ENCODE measurements at regions not wholly inside any gene's neighbourhood (a gene's known extent, or its start where the extent isn't known, plus 50 kb on each side); places are given as distances from the start of the nearest gene placed in this dataset.

DNA sequence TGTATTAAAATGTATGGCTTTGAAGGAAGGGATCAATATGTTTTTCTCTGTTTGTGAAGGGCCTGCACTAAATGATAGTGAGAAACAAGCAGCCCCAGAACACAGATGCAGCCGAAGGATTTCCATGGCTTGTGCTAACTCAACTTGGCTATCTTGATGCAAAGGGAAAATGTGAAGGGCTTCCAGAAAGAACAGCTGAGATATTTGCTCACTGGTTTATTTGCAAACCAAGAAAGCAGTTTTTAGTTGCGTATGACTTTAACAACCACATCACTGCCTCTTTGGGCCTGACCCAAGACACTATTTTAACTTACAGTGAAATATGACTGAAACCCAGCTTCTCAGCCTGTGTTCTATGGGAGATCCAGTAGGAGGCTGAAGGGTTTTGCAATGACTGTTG lies 369.9 kb downstream of the SETD4 start:
- TF ChIP-seq, protein P1, sequence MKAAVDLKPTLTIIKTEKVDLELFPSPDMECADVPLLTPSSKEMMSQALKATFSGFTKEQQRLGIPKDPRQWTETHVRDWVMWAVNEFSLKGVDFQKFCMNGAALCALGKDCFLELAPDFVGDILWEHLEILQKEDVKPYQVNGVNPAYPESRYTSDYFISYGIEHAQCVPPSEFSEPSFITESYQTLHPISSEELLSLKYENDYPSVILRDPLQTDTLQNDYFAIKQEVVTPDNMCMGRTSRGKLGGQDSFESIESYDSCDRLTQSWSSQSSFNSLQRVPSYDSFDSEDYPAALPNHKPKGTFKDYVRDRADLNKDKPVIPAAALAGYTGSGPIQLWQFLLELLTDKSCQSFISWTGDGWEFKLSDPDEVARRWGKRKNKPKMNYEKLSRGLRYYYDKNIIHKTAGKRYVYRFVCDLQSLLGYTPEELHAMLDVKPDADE (CRISPR knock-in tag; IDR thresholded peaks at IDR 0.05) = no peak
- TF ChIP-seq POLR2AphosphoS5 (IDR thresholded peaks at IDR 0.05; ENCODE audit: low read depth, low read length) = no peak
- no peak for TF ChIP-seq EP300 (IDR thresholded peaks at IDR 0.05; ENCODE audit: low read depth in 2 of 2, low read length in 2 of 2)
- TF ChIP-seq EP300 (CRISPR knock-in tag; IDR thresholded peaks at IDR 0.05; ENCODE audit: borderline replicate concordance) = no peak
- TF ChIP-seq CTCF (CRISPR knock-in tag; IDR thresholded peaks at IDR 0.05) = no peak

All from HepG2 (cell line).